ENCODE measurements at regions not wholly inside any gene's neighbourhood (a gene's known extent, or its start where the extent isn't known, plus 50 kb on each side); places are given as distances from the start of the nearest gene placed in this dataset.

- DNase-seq: no peak
- intact Hi-C loops (cut with micrococcal nuclease; ENCODE audit: unreplicated experiment): no loop called here
- H3K4me3 Mint-ChIP-seq (ENCODE audit: low read depth, unreplicated experiment): no peak overlapping the region
- no peak overlapping the region for H3K27ac Mint-ChIP-seq (ENCODE audit: unreplicated experiment)
- no peaks in the 10 kb centered on the region for H3K9me3 Mint-ChIP-seq (ENCODE audit: low read depth, unreplicated experiment)
- no peak for TF ChIP-seq CTCF (IDR thresholded peaks at IDR 0.05; ENCODE audit: unreplicated experiment)
- H3K36me3 Mint-ChIP-seq (ENCODE audit: insufficient read depth, unreplicated experiment): no peaks in the 10 kb centered on the region
- peaks cover 97% of the 10 kb centered on the region for H3K27me3 Mint-ChIP-seq (ENCODE audit: unreplicated experiment)
- no peaks in the 10 kb centered on the region for H3K4me1 Mint-ChIP-seq (ENCODE audit: low read depth, unreplicated experiment)
- no TSS peak for BruUV-seq (replicated peaks)
- CTCF ChIA-PET: interaction anchor here (0.6 kb wide), 1 partner anchor 299 kb away, joined by 3 read pairs; no protein-coding TSS in a partner anchor
Measured at GRCh38 chr15:61527836-61528580, 298.9 kb upstream of the RORA start.

- BruUV-seq (replicated peaks): no TSS peak
- Mint-ChIP-seq H3K36me3 (ENCODE audit: insufficient read depth, unreplicated experiment) (no peaks in the 10 kb centered on the region), H3K9me3 (ENCODE audit: low read depth, unreplicated experiment) (no peaks in the 10 kb centered on the region), H3K4me1 (ENCODE audit: low read depth, unreplicated experiment) (no peaks in the 10 kb centered on the region), H3K27ac (ENCODE audit: unreplicated experiment) (no peak overlapping the region), H3K4me3 (ENCODE audit: low read depth, unreplicated experiment) (no peak overlapping the region), H3K27me3 (ENCODE audit: unreplicated experiment) (peaks cover 71% of the 10 kb centered on the region)
- no peak for DNase-seq
- intact Hi-C loops (cut with micrococcal nuclease; ENCODE audit: unreplicated experiment): no loop called here
- CTCF ChIA-PET: no interaction called here
- no peak for TF ChIP-seq CTCF (IDR thresholded peaks at IDR 0.05; ENCODE audit: unreplicated experiment)
Measured at GRCh38 chr15:61524545-61524944, 295.4 kb upstream of the RORA start.

DNA sequence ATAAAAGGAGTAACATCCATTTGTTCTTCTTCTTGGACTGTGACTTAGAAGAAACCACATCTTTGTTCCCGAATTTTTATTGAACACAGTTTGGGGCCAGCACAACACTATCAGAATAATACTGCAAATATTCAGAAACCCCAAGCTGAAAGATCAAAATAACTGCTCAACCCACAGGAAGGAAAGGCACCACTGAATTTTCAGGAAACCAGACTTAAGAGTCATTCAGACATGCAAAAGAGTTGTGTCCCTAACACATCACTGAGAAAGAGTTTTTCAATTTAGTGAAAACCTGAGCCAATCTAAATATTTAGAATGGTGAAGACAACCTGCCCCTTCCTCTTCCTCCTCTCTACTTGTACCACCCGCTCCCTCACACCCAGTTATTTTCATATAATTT is 295.0 kb upstream of the RORA start:
- H3K27ac Mint-ChIP-seq (ENCODE audit: unreplicated experiment): no peak overlapping the region
- H3K9me3 Mint-ChIP-seq (ENCODE audit: low read depth, unreplicated experiment): no peaks in the 10 kb centered on the region
- BruUV-seq (replicated peaks): no TSS peak
- no peaks in the 10 kb centered on the region for H3K4me1 Mint-ChIP-seq (ENCODE audit: low read depth, unreplicated experiment)
- intact Hi-C loops (cut with micrococcal nuclease; ENCODE audit: unreplicated experiment): no loop called here
- DNase-seq: no peak
- H3K27me3 Mint-ChIP-seq (ENCODE audit: unreplicated experiment): peaks cover 71% of the 10 kb centered on the region
- H3K4me3 Mint-ChIP-seq (ENCODE audit: low read depth, unreplicated experiment): no peak overlapping the region
- TF ChIP-seq CTCF (IDR thresholded peaks at IDR 0.05; ENCODE audit: unreplicated experiment): no peak
- CTCF ChIA-PET: no interaction called here
- no peaks in the 10 kb centered on the region for H3K36me3 Mint-ChIP-seq (ENCODE audit: insufficient read depth, unreplicated experiment)

DNA sequence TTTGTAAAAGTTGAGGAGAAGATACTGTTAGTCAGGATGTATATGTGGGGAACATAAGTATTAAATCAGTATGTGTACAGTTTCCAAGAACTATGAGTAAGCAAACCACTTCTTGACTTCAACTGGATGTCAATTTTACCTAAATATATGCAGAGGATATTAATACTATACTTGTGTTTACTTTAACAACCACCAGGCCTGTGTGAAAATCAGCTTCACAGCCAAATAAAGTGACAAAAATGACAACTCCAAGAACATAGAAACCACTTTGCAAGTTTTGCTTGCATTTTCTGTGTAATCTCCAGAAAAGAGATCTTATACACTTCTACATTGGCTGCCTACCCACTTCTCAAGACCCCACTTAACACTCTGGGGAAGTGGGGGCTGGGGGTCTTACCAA is 293.3 kb upstream of the RORA start:
- intact Hi-C loops (cut with micrococcal nuclease; ENCODE audit: unreplicated experiment): no loop called here
- CTCF ChIA-PET: no interaction called here
- no peaks in the 10 kb centered on the region for H3K9me3 Mint-ChIP-seq (ENCODE audit: low read depth, unreplicated experiment)
- TF ChIP-seq CTCF (IDR thresholded peaks at IDR 0.05; ENCODE audit: unreplicated experiment): no peak
- DNase-seq: no peak
- no peaks in the 10 kb centered on the region for H3K4me1 Mint-ChIP-seq (ENCODE audit: low read depth, unreplicated experiment)
- no peak overlapping the region for H3K27ac Mint-ChIP-seq (ENCODE audit: unreplicated experiment)
- no TSS peak for BruUV-seq (replicated peaks)
- H3K27me3 Mint-ChIP-seq (ENCODE audit: unreplicated experiment): peaks cover 72% of the 10 kb centered on the region
- H3K4me3 Mint-ChIP-seq (ENCODE audit: low read depth, unreplicated experiment): no peak overlapping the region
- H3K36me3 Mint-ChIP-seq (ENCODE audit: insufficient read depth, unreplicated experiment): no peaks in the 10 kb centered on the region

Measured in Calu3 (cell line).